GM19452 (cell line): ENCODE measurements at regions not wholly inside any gene's neighbourhood (a gene's known extent, or its start where the extent isn't known, plus 50 kb on each side); places are given as distances from the start of the nearest gene placed in this dataset.

ENCODE experiments used
- ATAC-seq: cut with Tn5 transposase; IDR thresholded peaks from one replicate; pipeline ENCODE4 v1.9.1; 2021; ENCODE audit not compliant: unreplicated experiment

DNA sequence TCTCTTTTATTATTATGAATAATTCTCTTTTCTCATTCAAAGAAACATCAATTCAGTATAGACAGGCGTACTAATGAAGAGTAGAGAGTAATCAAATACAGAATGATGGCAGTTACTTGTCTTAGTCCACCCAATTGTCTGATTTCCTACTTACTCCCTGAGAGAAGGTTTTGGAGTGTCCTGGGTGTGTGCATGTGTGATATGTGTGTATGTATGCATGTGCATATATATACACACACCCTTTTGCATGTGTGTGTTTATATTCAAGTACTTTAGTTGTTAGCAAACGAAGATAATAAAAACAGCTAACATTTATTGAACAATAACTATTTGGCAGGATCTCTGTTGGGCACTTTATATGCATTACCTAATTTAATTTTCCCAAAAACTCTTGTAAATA, 63.2 kb upstream of the CCDC190 start:
- no peak for ATAC-seq

DNA sequence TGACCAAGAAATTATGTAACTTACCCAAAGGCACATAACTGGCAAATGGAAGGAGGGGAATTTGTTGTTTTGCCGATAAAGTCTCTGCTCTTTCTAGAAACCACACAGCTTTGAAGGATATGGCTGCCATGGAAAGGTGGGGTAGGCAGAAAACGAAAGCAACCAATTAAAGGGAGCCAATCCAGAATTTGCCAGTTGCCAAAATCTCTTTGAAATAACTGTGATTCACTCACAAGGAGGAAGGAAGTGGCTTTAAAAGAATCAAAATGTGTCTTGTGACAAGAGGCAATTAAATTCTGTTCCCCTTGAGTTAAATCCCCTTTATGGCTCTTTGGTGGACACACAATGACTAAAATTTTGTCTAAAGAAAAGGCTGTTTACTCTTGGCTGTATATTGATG, 61.2 kb upstream of the CCDC190 start:
- no peak for ATAC-seq

- ATAC-seq: no peak
Measured at GRCh38 chr1:162921311-162921710, 60.3 kb upstream of the CCDC190 start.

DNA sequence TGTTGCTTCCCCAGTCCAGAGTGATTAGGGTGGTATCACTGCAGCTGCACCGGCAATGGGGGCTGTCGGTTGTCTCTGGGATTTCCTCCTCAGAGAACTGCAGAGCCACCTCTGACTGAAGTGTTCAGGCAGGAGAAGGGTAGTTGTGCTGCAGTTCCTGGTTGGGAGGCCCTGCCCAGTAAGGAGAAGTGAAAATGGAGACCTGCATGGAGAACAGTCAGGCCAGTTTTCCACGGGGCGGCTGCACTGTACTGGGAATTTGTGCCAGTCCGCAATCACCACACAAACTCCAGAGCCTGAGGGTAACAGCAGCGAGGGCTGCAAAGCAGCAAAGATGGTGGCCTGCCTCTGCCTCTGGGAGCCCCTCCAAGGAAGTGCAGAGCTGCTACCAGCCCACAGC, 58.1 kb upstream of the CCDC190 start:
- ATAC-seq: no peak

- no peak for ATAC-seq
Measured at GRCh38 chr1:162918151-162918754, 57.3 kb upstream of the CCDC190 start.

DNA sequence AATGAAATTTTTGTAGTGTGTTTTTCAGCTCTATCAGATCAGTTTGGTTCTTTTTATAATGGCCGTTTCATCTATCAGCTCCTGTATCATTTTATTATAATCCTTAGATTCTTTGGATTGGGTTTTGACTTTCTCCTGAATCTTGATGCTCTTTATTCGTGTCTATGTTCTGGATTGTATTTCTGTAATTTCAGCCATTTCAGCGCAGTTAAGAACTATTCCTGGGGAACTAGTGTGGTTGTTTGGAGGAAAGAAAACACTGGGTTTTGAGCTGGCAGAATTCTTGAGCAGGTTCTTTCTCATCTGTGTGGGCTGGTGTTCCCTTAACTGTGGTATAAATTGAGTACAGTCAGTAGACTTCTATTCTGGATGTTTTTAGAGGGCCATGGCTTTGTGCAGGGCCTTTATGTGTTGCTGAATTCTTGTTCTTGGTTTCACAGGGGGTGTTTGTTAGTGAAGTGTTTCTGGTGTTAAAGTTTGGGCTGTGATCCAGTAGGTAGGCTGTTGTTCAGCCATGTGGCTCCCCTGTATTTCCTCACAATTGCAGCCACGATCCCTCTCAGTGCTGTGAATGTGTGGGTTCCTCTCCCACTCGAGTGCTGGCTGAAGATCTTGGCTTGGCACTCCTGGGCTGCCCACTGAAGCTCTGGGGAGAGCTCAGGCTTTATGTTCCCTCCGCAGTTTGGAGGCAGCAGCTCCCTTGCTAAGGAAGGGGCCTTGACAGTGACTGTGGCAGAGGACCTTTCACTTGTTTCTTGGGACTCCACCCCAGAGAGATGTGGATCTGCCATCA, 56.0 kb upstream of the CCDC190 start:
- no peak for ATAC-seq

DNA sequence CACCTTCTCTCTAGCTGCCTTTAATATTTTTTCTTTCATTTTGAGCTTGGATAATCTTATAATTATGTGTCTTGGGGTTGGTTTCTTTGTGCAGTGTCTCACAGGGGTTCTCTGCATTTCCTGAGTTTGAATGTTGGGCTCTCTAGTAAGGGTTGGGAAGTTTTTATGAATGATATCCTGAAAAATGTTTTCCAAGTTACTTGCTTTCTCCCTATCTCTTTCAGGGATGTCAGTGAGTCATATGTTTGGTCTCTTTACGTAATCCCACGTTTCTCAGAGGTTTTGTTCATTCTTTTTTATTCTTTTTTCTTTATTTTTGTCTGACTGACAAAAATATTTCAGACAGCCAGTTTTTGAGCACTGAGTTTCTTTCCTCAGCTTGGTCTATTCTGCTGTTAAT, 55.4 kb upstream of the CCDC190 start:
- ATAC-seq: no peak

GRCh38 chr1:162914601-162915000, 53.6 kb upstream of the CCDC190 start:
- no peak for ATAC-seq

DNA sequence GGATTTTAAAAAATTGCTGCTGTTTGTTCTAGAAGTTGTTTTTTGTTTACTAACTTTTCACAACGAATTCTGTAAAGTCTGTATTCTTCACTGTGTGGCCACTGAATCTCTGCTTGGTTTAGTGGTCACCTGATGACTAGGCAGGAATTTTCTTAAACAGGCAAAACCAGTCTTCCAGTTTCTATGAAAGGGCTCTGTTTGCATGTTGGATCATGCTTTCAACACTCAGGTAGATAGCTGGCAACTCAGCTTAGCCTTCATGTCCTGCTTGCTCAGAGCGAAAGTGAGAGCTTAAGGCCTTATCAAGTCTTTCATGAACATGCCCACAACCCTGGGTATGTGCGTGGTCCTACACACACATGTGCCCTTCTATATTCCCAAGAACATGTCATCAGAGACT, 52.4 kb upstream of the CCDC190 start:
- ATAC-seq: no peak

DNA sequence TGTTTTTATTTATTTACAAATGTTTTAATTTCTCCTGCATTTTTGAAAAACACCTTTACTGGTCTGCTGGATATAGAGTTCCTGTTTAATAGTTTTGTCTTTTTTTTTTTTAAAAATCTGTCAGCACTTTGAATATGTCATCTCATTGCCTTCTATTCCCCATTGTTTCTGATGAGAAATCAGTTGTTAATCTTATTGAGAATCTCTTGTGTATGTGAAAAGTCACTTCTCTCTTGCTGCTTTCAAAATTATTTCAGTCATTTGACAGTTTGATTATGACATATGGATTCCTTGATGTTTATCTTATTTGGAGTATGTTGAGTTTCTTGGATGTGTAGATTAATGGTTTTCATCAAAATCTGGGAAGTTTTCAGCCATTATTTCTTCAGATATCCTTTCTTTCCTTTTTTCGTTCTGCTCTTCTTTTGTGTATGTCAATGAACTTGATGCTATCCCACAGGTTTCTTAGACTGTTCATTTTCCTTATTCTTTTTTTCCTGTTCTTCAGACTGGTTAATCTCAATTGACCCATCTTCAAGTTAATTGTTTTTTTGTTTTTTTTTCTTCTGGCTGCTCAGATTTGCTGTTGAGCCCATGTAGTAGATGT, 51.2 kb upstream of the CCDC190 start:
- ATAC-seq: no peak
